GM21619 (cell line): ENCODE measurements at regions not wholly inside any gene's neighbourhood (a gene's known extent, or its start where the extent isn't known, plus 50 kb on each side); places are given as distances from the start of the nearest gene placed in this dataset.

Experiments
- ATAC-seq: cut with Tn5 transposase; IDR thresholded peaks from one replicate; pipeline ENCODE4 v1.9.1; 2021; ENCODE audit not compliant: unreplicated experiment

DNA sequence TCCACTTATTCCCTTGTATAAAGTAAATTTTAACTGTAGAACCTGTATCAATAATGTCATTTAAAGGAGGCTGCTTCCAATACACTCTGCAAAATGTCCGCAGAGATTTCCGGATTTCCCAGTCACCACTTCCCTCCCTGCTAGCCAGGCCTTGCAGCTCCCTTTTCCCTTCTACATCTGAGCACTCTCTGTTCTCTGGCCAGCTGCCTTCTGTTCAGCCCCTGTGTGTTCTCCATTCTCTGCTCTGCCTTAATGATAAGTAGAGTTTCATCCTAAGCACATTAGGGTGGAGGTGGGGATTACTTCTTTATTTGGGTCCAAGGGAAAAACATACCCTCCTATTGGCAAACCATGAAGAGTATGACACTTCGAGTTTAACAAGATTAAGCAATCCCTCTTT lies 719.6 kb upstream of the WWC1 start:
- no peak for ATAC-seq

DNA sequence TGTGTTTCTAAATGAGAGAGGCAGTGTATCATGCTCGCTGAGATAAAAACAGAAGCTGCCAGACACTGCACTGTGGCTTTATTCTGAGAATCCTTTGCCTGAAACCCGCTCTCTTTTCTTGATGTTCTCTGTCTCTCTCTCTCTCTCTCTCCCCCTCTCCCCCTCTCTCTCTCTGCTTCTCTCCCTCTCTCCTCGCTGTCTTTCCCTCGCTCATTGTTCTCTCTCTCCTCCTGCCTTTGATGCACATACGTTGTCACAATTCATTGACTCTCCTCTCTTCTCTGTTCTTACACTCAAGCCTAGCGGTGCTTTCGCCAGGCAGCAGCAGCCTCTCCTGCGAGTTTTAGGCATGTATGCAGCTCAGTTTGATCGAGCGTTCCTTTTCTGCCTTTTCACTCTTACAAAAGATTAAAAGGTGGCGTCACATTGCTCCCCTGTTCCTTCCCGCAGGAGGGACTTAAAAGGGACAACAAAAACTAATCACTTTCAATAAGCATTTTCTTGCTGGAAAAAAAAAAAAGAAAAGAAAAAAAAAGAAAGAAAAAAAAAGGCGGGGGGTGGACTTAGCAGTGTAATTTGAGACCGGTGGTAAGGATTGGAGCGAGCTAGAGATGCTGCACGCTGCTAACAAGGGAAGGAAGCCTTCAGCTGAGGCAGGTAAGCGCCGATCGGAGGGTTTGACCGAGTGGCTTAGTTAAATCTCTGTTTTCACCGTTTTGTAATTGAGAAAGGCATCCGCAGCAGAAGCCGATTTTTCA lies 717.9 kb upstream of the WWC1 start:
- no peak for ATAC-seq

DNA sequence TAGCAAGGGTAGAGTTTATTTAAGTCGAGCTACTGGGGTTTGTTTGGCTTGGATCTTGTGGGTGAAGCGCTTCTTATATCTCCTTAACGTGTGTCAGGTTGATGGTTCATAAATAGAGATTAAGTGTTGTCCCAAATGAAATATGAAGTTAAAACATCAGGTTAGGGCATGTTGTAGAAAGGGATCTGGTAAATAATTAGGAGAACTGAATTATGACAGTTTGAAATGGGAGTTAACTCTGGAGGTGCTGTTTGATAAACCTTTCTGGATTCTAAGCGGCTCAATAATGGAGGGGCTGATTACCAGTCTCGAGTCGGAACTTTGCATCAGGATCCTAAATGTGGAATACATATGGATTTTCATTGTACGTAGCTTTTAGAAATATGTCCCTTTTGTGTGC lies 717.0 kb upstream of the WWC1 start:
- ATAC-seq, result no peak

DNA sequence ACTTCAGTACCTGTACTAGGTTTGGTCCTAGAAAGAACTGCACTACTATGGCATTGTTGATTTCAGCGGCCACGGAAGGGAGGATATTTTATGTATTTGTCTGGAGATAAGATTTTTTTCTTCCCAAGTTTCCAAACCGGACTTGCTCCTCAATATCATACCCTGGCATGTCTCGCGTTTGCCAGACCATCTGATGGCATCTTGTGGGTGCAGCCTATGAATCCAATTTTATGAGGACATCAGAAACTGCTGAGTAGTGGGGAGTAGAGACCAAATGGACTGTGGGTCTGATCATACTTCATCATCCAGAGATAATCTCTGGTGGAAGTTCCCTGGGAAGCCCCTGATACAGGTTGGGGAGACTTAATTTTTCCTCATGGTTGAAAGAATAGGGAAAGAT lies 716.1 kb upstream of the WWC1 start:
- no peak for ATAC-seq

DNA sequence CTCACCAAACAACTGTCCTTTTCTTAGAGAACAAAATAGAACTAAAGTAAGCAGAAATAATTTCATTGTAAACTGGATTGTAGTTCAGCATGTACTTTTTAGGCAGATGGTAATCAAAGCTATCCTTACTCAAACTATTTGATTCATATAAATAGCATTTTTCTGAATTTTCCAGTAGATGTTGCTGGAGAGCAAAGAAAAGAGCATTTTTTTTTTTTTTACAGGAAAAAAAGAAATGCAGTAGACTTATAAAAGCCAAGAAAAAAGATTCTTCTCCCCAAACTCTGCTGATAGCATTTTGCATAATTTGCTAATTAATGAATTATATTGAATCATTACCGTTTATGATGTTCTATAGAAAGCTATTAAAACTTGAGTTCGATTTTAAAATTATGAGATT lies 715.3 kb upstream of the WWC1 start:
- no peak for ATAC-seq

DNA sequence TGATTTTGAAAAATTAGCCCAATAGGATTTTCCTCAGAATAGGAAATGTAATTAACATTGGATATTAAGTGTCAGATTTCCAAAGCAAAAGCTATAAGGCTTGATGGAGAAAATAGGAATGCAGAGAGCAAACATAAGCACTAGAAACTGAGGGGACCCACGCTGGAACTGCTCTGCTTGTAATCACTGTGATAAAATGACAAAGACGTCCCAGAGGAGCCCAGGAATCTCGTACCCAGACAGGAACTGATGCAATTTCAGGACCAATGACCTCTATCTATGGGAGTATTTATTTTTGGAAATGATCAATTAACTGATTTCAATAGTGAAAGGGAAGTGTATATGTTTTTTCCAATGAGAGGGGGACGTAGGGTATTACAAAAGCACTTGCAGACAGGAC lies 714.5 kb upstream of the WWC1 start:
- no peak for ATAC-seq

DNA sequence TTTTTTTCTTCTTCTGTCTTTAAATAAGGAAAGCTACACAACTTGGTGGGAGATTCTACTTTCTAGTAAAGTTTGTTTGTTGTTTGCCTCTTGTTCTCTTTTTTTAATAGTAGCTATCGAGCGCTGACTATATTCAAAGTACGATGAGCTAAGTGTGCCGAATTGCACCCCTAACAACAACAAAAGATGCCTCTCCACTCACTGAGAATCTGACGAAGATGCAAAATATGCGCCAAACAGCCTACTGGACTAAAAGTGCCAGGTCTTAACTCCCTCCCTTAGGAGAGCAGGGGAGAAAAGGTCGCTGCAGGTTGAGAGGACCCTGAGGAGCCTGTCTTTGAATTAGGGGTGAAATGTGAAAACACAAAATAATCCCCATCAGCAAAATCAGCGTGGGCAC lies 713.8 kb upstream of the WWC1 start:
- ATAC-seq, result no peak

DNA sequence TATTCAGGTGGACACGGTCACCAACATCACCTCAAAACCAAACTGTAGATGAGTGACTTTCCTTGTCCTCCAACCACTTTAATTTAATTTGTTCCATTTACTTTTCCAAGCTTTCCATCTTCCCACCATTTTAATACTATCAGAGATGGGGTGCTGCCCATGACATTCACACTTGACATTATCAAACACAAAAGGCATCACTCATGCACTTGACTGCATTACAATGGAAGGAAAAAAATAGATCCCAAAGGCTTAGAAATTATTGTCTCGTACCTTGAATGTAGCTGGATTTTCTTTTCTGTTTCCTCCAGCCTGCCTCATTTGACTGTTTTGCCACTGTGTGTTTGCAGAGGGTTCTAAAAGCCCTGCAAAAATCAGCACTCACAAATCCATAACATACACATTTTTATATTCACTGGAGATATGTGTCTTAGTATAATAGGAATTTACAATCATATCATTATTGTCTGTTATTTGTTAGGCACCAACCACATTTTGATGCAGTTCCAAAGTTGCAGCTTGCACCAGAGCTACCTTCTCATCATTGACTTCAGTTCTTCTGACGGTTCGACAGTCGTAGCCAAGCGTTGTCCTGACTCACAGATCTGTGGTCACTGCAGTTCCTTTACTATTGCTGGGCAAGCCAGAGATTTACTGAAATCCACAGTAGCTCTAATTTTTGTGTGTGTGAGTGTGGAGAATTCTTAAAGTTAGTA lies 712.3 kb upstream of the WWC1 start:
- no peak for ATAC-seq

DNA sequence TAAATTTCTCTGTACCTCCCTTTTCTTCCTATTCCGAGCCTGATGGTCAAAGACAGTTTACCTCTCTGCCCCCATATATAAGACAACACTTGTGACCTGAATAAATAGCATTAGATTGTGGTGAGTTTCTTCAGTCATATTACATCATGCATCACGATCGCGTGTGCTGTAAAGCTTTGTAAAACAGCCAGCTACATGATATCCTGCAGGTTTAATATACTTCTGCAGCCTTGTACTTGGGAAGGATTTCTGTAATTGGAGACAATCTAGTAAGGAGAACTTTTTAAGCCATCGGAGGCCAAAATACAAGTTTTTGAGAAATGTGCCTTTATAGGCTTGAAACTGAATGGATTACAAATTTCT lies 711.8 kb upstream of the WWC1 start:
- no peak for ATAC-seq

DNA sequence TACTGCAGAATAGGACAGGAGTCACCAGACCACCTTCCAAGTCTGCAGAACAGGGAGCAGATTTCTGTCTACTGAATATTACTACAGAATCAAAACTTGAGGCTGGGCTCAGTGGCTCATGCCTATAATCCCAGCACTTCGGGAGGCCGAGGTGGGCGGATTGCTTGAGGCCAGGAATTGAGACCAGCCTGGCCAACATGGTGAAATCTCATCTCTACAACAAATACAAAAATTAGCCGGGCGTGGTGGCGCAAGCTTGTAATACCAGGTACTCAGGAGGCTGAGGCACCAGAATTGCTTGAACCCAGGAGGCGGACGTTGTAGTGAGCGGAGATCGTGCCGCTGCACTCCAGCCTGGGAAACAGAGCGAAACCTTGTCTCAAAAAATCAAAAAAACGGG lies 710.8 kb upstream of the WWC1 start:
- ATAC-seq, result no peak

DNA sequence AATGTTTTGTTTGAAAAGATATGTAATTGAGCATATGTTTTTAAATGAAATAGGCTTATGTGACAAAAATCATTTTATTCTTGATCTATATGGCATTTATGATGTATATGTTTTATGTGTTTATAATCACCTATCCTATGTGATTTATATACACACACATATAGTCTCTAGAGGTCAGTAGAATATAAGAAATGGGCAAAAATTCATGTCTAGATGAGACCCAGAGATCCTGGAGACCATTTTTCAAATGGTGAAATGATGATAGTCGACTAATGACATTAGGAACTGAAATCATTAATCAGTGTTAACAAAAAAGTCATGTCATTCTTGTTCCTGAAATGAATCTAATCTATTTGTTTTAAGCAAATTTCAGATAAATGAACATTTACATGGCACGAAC lies 709.2 kb upstream of the WWC1 start:
- no peak for ATAC-seq

DNA sequence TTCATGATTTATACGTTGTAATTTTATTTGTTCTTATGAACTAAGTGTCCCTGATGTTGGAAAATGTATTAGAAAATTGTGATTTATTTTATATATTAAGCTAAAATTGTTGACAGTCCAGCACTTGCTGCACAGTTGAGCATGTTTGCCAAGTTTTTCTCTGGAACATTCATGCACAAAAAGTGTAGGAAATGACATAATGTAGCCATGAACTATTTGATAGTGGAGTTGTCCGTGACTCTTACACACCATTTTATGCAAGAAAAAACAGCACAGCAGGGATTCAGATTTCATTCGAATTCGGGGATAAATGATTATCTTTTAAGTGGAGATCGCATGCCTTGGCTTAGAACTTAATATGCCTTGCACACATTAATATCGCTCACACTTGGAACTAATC lies 708.6 kb upstream of the WWC1 start:
- no peak for ATAC-seq

DNA sequence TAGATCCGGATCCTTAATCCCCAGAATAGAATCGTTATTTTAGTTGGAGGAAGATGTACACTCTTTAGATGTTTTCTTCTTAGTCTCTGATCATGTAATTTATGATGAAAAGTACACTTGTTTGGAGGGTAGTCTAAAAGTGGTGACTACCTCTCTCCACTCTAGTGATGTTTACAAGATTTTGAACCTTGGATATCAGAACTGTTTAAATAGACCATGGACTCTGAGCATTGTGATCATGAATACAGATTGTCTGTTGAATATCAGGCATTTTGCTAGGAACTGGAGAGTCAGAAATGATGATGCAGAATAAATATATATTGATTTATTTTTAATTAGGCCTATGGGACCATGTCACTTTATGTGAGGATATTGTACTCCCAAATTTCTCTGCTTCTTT lies 706.3 kb upstream of the WWC1 start:
- no peak for ATAC-seq

DNA sequence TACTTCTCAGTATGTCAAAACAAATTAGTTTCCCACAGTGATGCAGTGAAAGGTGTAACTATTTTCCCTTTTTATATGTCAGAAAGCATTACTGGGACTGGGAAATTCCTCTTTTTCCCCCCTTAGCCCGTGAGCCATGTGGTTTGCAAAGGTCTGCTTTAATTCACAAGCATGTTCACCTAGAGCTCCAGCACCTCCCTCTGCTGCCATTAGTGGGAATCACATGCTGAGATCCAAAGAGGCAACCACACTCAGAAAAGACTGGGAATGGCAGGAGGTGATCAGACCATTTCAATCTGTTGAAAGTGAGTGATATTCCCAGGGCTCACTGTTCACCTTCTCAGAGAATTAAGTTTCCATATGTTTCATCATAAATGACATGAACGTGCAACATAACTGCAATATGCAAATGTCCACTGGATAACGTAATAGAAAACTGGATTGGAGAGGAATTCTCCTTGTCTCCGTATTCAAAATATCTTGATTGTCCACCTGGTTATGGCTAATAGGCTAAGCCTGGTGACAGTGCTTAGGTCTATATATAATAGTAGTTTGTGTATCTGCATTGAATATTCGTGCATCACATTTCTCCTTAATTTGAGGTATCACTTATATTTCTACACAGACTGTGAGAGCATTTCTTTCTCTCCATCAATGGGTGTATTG lies 703.5 kb upstream of the WWC1 start:
- no peak for ATAC-seq

DNA sequence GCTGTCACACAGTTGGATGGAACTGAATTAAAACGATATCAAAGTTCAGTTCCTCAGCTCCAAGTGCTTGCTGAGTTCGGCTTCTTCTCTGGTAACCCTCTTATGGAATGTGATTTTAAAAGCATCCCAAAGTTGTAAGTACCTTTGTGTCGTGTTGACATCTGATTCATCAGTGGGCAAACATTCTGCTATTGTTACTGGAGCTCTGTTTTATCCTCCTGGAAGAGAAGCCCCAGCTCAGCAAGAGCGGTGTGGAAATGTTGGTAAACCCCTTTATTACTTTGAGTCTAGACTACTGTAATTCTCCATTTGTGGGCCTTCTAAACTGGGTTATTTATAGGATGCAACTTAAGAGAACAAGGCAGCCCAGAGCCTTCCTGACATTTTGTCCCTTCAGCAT lies 699.3 kb upstream of the WWC1 start:
- ATAC-seq, result no peak

DNA sequence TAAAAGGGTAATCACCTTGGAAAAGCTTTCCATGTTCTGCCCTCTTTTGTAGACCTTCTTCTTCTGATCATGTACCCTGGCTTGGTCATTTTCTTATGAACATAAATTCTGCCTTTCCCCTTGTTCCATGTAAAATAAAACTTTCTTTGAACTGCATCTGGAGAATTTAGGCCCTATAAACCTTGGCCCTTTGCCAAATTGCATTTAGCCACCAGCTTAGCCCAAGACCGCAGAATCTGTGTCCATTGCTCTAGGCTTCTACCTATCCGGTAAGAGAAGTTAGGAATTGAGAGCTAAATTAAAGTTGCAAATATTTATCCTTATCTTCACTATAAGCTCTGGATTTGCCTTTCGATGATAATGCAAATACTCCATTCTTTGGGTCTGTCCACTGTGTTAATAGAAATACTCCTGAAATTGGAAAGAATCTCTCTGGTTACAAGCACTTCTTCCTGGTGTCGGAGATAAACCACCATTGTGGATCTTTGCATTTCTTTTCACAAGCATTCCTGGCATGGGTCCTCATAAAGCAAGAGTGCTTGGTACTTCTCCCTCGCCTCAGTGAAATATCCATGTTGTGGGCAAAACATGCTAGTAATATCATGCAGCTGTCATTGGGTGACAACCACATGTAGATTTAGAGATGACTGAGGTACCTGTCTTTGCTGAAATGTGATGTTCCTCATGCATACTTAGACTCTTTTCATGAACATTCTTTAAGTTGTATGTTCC lies 698.0 kb upstream of the WWC1 start:
- ATAC-seq, result no peak

DNA sequence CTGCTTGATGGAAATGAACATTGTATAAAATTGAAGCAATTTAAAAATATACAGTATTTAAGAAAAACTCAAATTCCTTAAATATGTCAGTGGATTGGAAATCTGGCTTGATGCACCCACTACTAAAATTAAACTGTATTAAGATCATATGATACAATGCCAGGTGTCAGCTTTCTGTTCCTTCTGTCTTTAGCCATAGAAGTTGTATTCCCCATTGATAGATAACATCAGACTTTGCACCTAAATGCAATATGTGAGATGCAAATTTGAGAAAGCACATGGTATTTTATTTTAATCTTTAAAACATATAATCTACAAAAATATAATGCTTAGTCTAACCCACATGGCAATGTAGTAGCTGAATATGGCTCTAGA lies 697.4 kb upstream of the WWC1 start:
- no peak for ATAC-seq

DNA sequence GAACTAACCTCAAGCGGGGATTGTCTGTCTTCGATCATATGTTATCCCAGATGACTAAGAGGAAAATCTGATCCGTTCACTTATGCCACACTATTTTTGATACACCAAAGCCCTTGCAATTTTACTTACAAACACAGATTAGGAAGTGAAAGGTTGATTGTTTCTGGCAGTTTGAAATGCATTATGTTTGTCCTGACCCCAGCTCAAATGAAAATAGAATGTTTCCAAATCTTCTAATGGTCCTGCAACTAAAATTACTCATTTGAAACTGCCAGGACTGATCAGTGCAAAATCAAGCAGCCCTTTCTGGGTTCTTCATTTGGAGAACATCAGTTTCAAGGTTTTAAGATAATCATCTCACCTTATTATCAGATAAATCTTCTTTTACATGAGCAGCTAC lies 696.7 kb upstream of the WWC1 start:
- no peak for ATAC-seq

DNA sequence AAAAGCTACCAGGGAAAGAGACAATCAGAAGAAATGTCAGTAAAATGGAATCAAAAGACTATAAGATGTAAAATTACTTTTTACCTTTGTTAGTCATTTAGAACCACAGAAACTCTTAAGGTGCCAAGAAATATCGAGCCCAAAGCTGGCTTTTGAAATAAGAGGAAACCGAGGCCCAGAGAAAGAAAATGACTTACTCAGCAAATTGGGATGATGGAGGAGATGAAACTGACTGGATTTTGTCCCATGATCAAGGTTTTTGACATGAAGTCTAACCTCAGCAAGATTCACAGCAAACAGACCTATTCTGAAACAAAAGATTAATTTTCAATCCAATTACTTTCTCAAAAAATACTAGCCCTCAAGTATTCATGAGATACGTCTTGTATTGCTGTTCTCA lies 696.2 kb upstream of the WWC1 start:
- ATAC-seq, result no peak

DNA sequence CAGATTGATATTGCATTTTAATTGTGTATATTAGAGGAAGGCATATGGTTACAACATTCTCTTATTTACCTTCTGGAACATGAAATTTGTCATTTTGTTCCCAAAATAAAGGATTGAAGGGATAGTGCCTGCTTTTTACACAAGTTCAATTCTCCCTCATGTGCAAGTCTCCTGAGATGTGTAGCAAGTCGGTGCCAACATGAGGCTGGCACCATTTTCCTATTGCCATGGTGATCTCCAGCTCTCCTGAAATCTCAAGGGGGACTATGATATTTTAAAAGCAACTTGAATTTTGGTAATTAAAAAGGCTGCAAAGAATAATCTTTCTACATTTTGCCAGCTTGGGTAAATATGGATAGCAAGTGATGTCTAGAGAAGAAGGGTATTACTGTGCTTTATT lies 693.3 kb upstream of the WWC1 start:
- ATAC-seq, result no peak

DNA sequence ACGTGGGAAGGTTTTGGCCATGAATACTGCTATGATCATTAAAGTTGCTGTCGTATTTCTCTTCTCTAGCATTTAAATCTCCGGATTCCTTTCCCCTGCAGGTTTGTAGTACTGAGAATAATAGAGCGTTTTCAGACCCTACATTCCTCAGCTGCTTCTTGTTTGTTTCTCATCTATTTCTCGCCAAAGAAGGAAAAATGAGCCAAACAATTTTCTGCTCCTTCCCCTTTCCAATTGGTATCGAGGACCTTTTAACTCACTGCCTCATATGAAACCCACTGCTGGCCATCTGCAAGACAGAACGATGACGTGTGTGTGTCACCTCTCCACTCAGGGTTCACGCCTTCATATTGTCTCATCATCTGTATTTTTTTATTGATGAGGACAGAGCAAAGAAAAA lies 689.4 kb upstream of the WWC1 start:
- no peak for ATAC-seq

DNA sequence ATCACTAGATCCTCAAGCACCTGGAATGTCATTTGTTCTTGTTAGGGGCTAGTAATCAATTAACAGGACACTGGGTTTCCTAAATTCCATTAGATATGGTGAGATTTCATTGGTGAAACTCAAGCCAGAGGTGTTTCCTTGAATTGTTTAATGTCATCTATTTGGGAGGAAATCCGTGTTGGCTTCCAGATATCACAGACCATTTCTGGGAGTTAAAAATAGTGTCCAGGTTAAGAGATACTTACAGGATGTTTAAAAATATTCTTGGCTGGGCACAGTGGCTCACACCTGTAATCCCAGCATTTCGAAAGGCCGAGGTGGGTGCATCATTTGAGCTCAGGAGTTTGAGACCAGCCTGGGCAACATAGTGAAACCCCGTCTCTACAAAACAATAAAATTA lies 688.3 kb upstream of the WWC1 start:
- no peak for ATAC-seq
